Esophagus squamous epithelium (tissue), 5 donors: ENCODE measurements at regions not wholly inside any gene's neighbourhood (a gene's known extent, or its start where the extent isn't known, plus 50 kb on each side); places are given as distances from the start of the nearest gene placed in this dataset.

Experiments
- DNase-seq: peaks from one replicate; lab custom pipeline; 2025; lab: John Stamatoyannopoulos, UW
- H3K27ac ChIP-seq, 4 donors: fragments of 200-600 bp; sonication (generic); one replicate each; pipeline ENCODE4 v1.5.1; 2016 to 2019; ENCODE audit warnings: mild to moderate bottlenecking in 1 of 4
- H3K27me3 ChIP-seq, 4 donors: fragments of 200-600 bp; sonication (generic); 1 replicate in 3 of 4; 2 replicates in 1 of 4; pipeline versions ENCODE4 v1.5.1 to v1.6.0; 2017 to 2021; ENCODE audit warnings: antibody characterized with exemption in 1 of 4
- H3K36me3 ChIP-seq, 3 donors: fragments of 200-600 bp; sonication (generic); one replicate each; pipeline ENCODE4 v1.5.1; 2016 to 2019
- H3K4me1 ChIP-seq, 3 donors: fragments of 200-600 bp; sonication (generic); one replicate each; pipeline ENCODE4 v1.5.1; 2017 to 2019
- H3K4me3 ChIP-seq, 4 donors: fragments of 200-600 bp; sonication (generic); 1 replicate in 3 of 4; 2 replicates in 1 of 4; pipeline ENCODE4 v1.5.1; 2016 to 2019; ENCODE audit warnings: mild to moderate bottlenecking in 2 of 4, moderate library complexity in 1 of 4
- H3K9me3 ChIP-seq, 3 donors: fragments of 200-600 bp; sonication (generic); one replicate each; pipeline ENCODE4 v1.5.1; 2016 to 2019
- POLR2A ChIP-seq, 4 donors: fragments of 450-650 bp; IDR thresholded peaks; one replicate each; pipeline ENCODE4 v1.6.1; 2017; ENCODE audit warnings: antibody characterized with exemption in 4 of 4, mild to moderate bottlenecking in 4 of 4, moderate library complexity in 3 of 4
- WGBS, 2 donors: methylation state at CpG; one replicate each; pipeline ENCODE4 v1.1.5; 2018; 5-methylcytosine and 5-hydroxymethylcytosine counted together
- intact Hi-C: fragments of 100-400 bp; cut with DNase I; formaldehyde crosslinking; loops from one replicate; pipeline ENCODE4 v1.15.0; 2022
- TF ChIP-seq, protein P1 (sequence below), 6 experiments: fragments of 450-650 bp in 4 of 6; fragments of 200-600 bp in 2 of 6; sonication (generic) in 2 of 6; IDR thresholded peaks; one replicate each; pipeline ENCODE4 v1.5.1; 2016 to 2019; ENCODE audit warnings: antibody characterized with exemption in 6 of 6, mild to moderate bottlenecking in 4 of 6, moderate library complexity in 4 of 6
- donor health status: DM: yes; HTN: yes; CAD: no.

DNA sequence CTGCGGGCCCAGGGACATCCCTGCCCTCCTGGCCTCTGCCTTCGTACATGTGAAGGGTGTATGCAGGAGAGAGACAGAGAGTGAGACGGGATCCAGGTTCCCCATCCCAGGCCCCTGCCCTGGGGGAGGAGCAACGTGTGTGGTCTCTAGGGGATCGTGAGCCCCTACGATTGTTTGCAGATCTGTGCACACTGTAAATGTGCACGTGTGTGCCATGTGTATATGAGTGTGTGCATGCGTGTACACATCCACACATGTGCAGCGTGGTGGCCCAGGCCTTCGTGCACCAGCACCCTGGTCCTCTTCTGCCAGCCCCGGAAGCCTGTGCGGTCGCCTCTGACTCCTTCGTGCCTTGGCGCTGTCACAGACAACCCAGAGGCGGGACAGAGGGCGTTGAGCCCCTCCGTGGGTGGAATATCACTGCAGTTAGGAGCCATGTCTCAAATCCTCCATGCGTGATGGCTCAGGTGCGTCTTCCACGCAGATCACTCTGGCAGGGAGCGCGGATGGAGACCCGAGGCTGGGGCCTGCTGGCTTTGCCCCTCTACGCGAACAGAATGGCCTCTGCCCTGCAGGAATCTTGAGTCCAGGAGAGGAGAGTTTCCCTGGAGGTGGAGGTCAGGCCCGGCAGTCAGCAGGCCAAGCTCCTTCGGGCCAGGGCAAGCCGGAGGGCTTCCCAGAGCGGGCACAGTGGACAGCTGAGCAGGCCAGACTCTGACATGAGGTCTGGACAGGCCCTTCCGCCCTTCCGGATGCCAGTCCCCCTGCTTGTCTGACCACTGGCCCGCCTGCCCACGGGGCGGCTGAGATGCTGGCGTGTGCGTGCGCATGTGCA is 97.5 kb downstream of the UNCX start:
- Histone ChIP-seq H3K4me1 (no peaks in the 10 kb centered on the region), H3K4me3 (no peak overlapping the region), H3K36me3 (no peaks in the 10 kb centered on the region), H3K27ac (no peak overlapping the region), H3K27me3 (peaks cover 0 to 72% (median 0%) of the 10 kb centered on the region in 4 donors), H3K9me3 (no peaks in the 10 kb centered on the region)
- intact Hi-C loops: no loop called here
- no peak for TF ChIP-seq POLR2A (IDR thresholded peaks at IDR 0.05)
- TF ChIP-seq, protein P1, sequence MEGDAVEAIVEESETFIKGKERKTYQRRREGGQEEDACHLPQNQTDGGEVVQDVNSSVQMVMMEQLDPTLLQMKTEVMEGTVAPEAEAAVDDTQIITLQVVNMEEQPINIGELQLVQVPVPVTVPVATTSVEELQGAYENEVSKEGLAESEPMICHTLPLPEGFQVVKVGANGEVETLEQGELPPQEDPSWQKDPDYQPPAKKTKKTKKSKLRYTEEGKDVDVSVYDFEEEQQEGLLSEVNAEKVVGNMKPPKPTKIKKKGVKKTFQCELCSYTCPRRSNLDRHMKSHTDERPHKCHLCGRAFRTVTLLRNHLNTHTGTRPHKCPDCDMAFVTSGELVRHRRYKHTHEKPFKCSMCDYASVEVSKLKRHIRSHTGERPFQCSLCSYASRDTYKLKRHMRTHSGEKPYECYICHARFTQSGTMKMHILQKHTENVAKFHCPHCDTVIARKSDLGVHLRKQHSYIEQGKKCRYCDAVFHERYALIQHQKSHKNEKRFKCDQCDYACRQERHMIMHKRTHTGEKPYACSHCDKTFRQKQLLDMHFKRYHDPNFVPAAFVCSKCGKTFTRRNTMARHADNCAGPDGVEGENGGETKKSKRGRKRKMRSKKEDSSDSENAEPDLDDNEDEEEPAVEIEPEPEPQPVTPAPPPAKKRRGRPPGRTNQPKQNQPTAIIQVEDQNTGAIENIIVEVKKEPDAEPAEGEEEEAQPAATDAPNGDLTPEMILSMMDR (IDR thresholded peaks at IDR 0.05): no peak
- no peak for DNase-seq
- 41 to 63% methylated on average over 12 to 15 of the region's 38 CpGs for WGBS, 2 donors

DNA sequence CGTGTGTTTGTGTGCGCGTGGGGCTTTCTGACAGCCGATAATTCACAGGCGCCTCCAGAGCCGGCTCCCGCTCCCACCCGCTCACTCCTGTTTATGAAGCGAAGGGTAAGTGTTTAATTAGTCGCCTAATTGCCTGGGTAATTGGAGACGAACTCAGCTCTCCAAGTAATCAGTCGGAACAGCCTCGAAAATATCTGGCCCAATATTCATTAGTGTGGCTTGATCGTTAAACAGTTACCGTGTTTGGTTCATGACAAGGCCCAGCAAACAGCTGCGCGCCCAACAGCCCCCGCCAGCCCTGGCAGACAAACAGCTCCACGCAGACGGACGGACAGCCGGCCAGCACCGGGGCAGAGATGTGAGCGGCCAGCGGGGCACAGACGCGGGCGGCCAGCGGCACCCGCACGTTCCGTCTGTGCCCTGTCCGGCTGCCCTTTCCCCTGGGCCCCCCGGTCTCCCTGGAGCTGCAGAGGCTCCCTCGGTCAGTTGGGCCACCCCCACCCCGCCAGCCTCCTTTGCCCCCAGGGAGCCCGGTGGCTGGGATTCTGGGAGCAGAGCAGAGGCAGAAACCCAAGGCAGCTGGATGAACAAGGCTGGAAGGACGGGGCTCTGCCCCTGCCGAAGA is 98.2 kb downstream of the UNCX start:
- intact Hi-C loops: no loop called here
- TF ChIP-seq, protein P1 (IDR thresholded peaks at IDR 0.05): no peak
- no peak for TF ChIP-seq POLR2A (IDR thresholded peaks at IDR 0.05)
- Histone ChIP-seq H3K4me1 (no peaks in the 10 kb centered on the region), H3K9me3 (peaks cover 0 to 3% (median 0%) of the 10 kb centered on the region in 3 donors), H3K36me3 (no peaks in the 10 kb centered on the region), H3K4me3 (no peak overlapping the region), H3K27ac (no peak overlapping the region), H3K27me3 (peaks cover 0 to 72% (median 0%) of the 10 kb centered on the region in 4 donors)
- DNase-seq: no peak
- 84 to 90% methylated on average over 5 to 31 of the region's 39 CpGs for WGBS, 2 donors

DNA sequence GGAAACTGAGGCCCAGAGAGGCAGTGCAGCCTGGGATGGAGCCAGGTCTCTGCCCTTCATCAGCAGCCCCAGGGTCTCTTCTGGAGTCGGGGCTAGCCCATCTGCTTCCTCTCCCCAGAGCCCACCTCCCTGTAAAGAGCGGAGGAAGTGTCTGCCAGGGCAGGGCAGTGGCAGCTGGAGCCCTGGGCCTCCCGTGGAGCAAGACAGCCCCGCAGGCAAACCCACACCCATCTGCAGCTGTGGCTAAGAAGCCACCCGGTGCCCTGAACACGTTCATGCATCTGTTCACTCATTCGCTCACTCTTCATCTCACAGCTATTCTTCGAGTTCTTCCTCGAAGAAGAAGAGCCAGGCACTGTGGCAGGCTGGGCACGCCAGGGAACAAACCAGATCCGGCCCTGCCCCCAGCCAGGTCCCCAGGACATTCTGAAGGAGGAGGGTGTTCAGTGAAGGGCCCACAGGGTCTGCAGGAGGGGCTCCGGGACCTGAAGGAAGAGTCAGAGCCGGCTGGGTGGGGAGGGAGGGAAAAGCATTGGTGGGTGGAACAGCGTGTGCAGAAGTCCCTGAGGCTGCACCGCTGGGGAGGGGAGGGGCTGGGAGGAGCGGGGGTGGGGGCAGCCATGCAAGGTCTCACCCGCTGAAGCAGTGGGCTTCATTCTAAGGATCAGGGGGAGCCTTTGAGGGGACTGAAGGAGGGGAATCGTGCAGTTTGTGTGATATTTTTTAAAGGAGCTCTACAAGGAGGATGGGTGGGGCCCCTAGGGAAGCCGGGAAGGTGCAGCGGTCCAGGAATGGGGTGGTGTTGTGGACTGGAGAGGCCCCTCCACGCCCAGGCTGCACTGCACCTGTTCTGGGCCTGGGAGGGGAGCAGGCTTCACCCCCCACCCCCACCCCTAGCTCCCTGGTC is 99.1 kb downstream of the UNCX start:
- intact Hi-C loops: no loop called here
- DNase-seq: no peak

DNA sequence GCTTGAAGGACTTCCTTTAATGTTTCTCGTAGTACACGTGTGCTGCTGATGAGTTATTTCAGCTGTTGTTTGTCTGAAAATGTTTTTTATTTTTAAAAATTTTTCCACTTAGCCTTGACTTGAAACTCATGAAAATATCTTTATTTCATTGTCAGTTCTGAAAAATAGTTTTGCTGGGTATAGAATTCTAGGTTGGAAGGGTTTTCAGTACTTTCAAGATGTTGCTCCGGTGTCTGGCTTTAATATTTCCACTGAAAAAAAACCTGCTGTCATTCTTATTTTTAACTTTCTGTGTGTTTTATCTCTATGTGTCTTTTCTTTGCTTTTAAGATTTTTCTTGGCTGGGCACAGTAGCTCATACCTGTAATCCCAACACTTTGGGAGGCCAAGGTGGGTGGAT is 103.8 kb downstream of the UNCX start:
- no peak for DNase-seq
- Histone ChIP-seq H3K4me3 (no peak overlapping the region), H3K27ac (no peak overlapping the region), H3K36me3 (no peaks in the 10 kb centered on the region), H3K27me3 (peaks cover 0 to 79% (median 0%) of the 10 kb centered on the region in 4 donors), H3K4me1 (no peaks in the 10 kb centered on the region), H3K9me3 (peaks cover 0 to 21% (median 6%) of the 10 kb centered on the region in 3 donors)
- intact Hi-C loops: no loop called here
- 78 to 81% methylated on average over 3 of the region's 3 CpGs for WGBS, 2 donors
- TF ChIP-seq, protein P1 (IDR thresholded peaks at IDR 0.05): no peak
- TF ChIP-seq POLR2A (IDR thresholded peaks at IDR 0.05): no peak

More for the DNA sequence above, 99.1 kb downstream of the UNCX start:
- H3K36me3 ChIP-seq: no peaks in the 10 kb centered on the region
- no peaks in the 10 kb centered on the region for H3K4me1 ChIP-seq
- WGBS, 2 donors: 37 to 38% methylated on average over 9 to 11 of the region's 21 CpGs
- H3K9me3 ChIP-seq: peaks cover 0 to 9% (median 2%) of the 10 kb centered on the region in 3 donors
- H3K27me3 ChIP-seq: peaks cover 0 to 65% (median 0%) of the 10 kb centered on the region in 4 donors
- TF ChIP-seq, protein P1 (IDR thresholded peaks at IDR 0.05): no peak
- TF ChIP-seq POLR2A (IDR thresholded peaks at IDR 0.05): no peak
- H3K4me3 ChIP-seq: no peak overlapping the region
- H3K27ac ChIP-seq: no peak overlapping the region
